CD4-positive, alpha-beta T cell (primary cell): ENCODE measurements at regions not wholly inside any gene's neighbourhood (a gene's known extent, or its start where the extent isn't known, plus 50 kb on each side); places are given as distances from the start of the nearest gene placed in this dataset.

Experiments
- ATAC-seq: fragments of 200-7000 bp; cut with Tn5 transposase; one replicate; pipeline ENCODE4 v1.10.0; 2022; ENCODE audit warnings: mild to moderate bottlenecking; ENCODE audit not compliant: poor library complexity
- CTCF ChIA-PET: fragments of 350-600 bp; sonication (Branson Sonifier 250); formaldehyde crosslinking; loops from one replicate; lab custom pipeline; 2021; ENCODE audit warnings: antibody characterized with exemption, inconsistent platforms; lab: Charles Lee
- POLR2A ChIA-PET: fragments of 350-600 bp; sonication (Branson Sonifier 250); formaldehyde crosslinking; loops from one replicate; lab custom pipeline; 2021; ENCODE audit warnings: antibody characterized with exemption, inconsistent platforms; lab: Charles Lee
- DNase-seq, 14 experiments: peaks; one replicate each; pipeline ENCODE4 v3.0.0-alpha.2; 2013 to 2020; ENCODE audit warnings: mixed read lengths in 2 of 14
- H3K27ac ChIP-seq, 2 donors: one replicate each; pipeline versions ENCODE4 v1.5.1 to v1.7.0; 2013; ENCODE audit warnings: low read length in 2 of 2, low read depth in 1 of 2, mild to moderate bottlenecking in 1 of 2
- H3K27me3 ChIP-seq, 2 experiments: 1 replicate in 1 of 2; 2 replicates in 1 of 2; pipeline versions ENCODE4 v1.6.1 to v1.7.0; 2013; ENCODE audit warnings: low read length in 2 of 2, control low read depth in 1 of 2, mild to moderate bottlenecking in 1 of 2, moderate library complexity in 1 of 2; ENCODE audit not compliant: insufficient read depth in 2 of 2, control insufficient read depth in 1 of 2
- H3K36me3 ChIP-seq: one replicate; pipeline ENCODE4 v1.6.1; 2013; ENCODE audit warnings: low read length, control low read depth; ENCODE audit not compliant: insufficient read depth
- H3K4me1 ChIP-seq: one replicate; pipeline ENCODE4 v1.6.1; 2013; ENCODE audit warnings: low read length, control low read depth; ENCODE audit not compliant: insufficient read depth
- H3K4me3 ChIP-seq: one replicate; pipeline ENCODE4 v1.5.1; 2013; ENCODE audit warnings: mild to moderate bottlenecking, low read length, moderate library complexity
- H3K9me3 ChIP-seq, 2 experiments: 1 replicate in 1 of 2; 2 replicates in 1 of 2; pipeline versions ENCODE4 v1.6.1 to v1.7.0; 2013; ENCODE audit warnings: low read length in 2 of 2, mild to moderate bottlenecking in 2 of 2, control low read depth in 1 of 2, moderate library complexity in 1 of 2; ENCODE audit not compliant: control insufficient read depth in 1 of 2, insufficient read depth in 1 of 2
- H3K27ac Mint-ChIP-seq: one replicate; pipeline ENCODE4 v1.8.0; 2020; ENCODE audit warnings: mixed read lengths
- H3K27me3 Mint-ChIP-seq: one replicate; pipeline ENCODE4 v1.8.0; 2021; ENCODE audit warnings: mixed read lengths
- H3K36me3 Mint-ChIP-seq: one replicate; pipeline ENCODE4 v1.8.0; 2021; ENCODE audit warnings: low read depth, mixed read lengths
- H3K4me1 Mint-ChIP-seq: one replicate; pipeline ENCODE4 v1.8.0; 2021; ENCODE audit warnings: low read depth, mixed read lengths
- H3K4me3 Mint-ChIP-seq: one replicate; pipeline ENCODE4 v1.8.0; 2020; ENCODE audit warnings: mild to moderate bottlenecking, mixed read lengths
- H3K9me3 Mint-ChIP-seq: one replicate; pipeline ENCODE4 v1.8.0; 2020; ENCODE audit warnings: mixed read lengths
- intact Hi-C, 2 experiments: fragments of 100-400 bp; cut with DNase I in 1 of 2; cut with micrococcal nuclease in 1 of 2; formaldehyde crosslinking; loops; one replicate each; pipeline versions ENCODE4 v1.15.1 to v1.9.0; 2023 to 2025; cut with DNase I, micrococcal nuclease
- TF ChIP-seq, protein P1 (sequence below): fragments of 200-600 bp; IDR thresholded peaks from one replicate; pipeline ENCODE4 v1.8.0; 2022; ENCODE audit warnings: antibody characterized with exemption, mild to moderate bottlenecking

GRCh38 chr7:53119514-53119941 is 84.1 kb downstream of the POM121L12 start:
- H3K4me1 ChIP-seq: no peaks in the 10 kb centered on the region
- H3K4me3 ChIP-seq: no peak overlapping the region
- H3K36me3 ChIP-seq: no peaks in the 10 kb centered on the region
- H3K27ac Mint-ChIP-seq: no peak overlapping the region
- ChIA-PET POLR2A (no interaction called here), CTCF (no interaction called here)
- H3K9me3 ChIP-seq: peaks cover 0 to 8% of the 10 kb centered on the region in 2 experiments
- ATAC-seq (no peak), DNase-seq (no peak)
- no peaks in the 10 kb centered on the region for H3K27me3 Mint-ChIP-seq
- H3K4me3 Mint-ChIP-seq: no peak overlapping the region
- no peaks in the 10 kb centered on the region for H3K36me3 Mint-ChIP-seq
- no peak overlapping the region for H3K27ac ChIP-seq
- TF ChIP-seq, protein P1, sequence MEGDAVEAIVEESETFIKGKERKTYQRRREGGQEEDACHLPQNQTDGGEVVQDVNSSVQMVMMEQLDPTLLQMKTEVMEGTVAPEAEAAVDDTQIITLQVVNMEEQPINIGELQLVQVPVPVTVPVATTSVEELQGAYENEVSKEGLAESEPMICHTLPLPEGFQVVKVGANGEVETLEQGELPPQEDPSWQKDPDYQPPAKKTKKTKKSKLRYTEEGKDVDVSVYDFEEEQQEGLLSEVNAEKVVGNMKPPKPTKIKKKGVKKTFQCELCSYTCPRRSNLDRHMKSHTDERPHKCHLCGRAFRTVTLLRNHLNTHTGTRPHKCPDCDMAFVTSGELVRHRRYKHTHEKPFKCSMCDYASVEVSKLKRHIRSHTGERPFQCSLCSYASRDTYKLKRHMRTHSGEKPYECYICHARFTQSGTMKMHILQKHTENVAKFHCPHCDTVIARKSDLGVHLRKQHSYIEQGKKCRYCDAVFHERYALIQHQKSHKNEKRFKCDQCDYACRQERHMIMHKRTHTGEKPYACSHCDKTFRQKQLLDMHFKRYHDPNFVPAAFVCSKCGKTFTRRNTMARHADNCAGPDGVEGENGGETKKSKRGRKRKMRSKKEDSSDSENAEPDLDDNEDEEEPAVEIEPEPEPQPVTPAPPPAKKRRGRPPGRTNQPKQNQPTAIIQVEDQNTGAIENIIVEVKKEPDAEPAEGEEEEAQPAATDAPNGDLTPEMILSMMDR: no peak
- H3K9me3 Mint-ChIP-seq: peaks cover 17% of the 10 kb centered on the region
- H3K4me1 Mint-ChIP-seq: no peaks in the 10 kb centered on the region
- H3K27me3 ChIP-seq: no peaks in the 10 kb centered on the region
- intact Hi-C loops: no loop called here

DNA sequence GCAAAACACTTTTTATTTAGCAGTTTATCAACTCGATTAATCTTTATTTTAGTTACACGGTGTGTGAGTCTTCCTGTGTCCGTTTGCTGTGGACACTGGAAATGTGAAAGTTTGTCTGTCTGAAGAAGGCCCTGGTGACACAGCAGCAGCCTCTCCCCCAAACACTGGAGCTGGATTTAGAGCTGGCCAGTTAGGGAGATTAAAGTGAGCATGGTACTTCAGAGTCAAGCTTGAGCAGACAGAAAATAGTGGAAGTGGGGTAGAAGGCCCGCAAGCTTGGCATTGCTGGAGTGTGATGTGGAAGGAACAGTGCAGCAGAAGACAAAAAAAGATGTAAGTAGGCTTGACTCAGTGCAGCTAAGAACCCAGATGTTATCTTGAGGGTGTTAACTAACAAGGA is 85.9 kb downstream of the POM121L12 start:
- no peak overlapping the region for H3K27ac Mint-ChIP-seq
- Histone ChIP-seq H3K9me3 (peaks cover 0 to 5% of the 10 kb centered on the region in 2 experiments), H3K36me3 (no peaks in the 10 kb centered on the region), H3K4me1 (no peaks in the 10 kb centered on the region), H3K4me3 (no peak overlapping the region), H3K27me3 (no peaks in the 10 kb centered on the region), H3K27ac (no peak overlapping the region)
- ChIA-PET CTCF (no interaction called here), POLR2A (no interaction called here)
- ATAC-seq (no peak), DNase-seq (no peak)
- no peaks in the 10 kb centered on the region for H3K4me1 Mint-ChIP-seq
- peaks cover 19% of the 10 kb centered on the region for H3K9me3 Mint-ChIP-seq
- H3K27me3 Mint-ChIP-seq: no peaks in the 10 kb centered on the region
- no peaks in the 10 kb centered on the region for H3K36me3 Mint-ChIP-seq
- intact Hi-C loops: no loop called here
- TF ChIP-seq, protein P1: no peak
- H3K4me3 Mint-ChIP-seq: no peak overlapping the region

- Mint-ChIP-seq H3K27me3 (no peaks in the 10 kb centered on the region), H3K9me3 (peaks cover 23% of the 10 kb centered on the region), H3K4me1 (no peaks in the 10 kb centered on the region), H3K36me3 (no peaks in the 10 kb centered on the region), H3K27ac (no peak overlapping the region), H3K4me3 (no peak overlapping the region)
- no peaks in the 10 kb centered on the region for H3K4me1 ChIP-seq
- H3K4me3 ChIP-seq: no peak overlapping the region
- intact Hi-C loops: no loop called here
- no peaks in the 10 kb centered on the region for H3K27me3 ChIP-seq
- no peaks in the 10 kb centered on the region for H3K9me3 ChIP-seq
- no peak overlapping the region for H3K27ac ChIP-seq
- DNase-seq (no peak), ATAC-seq (no peak)
- TF ChIP-seq, protein P1: no peak
- H3K36me3 ChIP-seq: no peaks in the 10 kb centered on the region
- CTCF ChIA-PET: no interaction called here
- POLR2A ChIA-PET: no interaction called here
Observed at GRCh38 chr7:53131697-53132096, 96.3 kb downstream of the POM121L12 start.
